ENCODE measurements at regions not wholly inside any gene's neighbourhood (a gene's known extent, or its start where the extent isn't known, plus 50 kb on each side); places are given as distances from the start of the nearest gene placed in this dataset.

- TF ChIP-seq POLR2A (IDR thresholded peaks at IDR 0.05; ENCODE audit: low read depth, low read length) (no peak), TAF1 (IDR thresholded peaks at IDR 0.05; ENCODE audit: low read depth, low read length) (no peak)
These were observed 285.7 kb upstream of the PKN2 start for GRCh38 chr1:88398338-88398737.
